Breast epithelium (tissue), 3 donors: ENCODE measurements at regions not wholly inside any gene's neighbourhood (a gene's known extent, or its start where the extent isn't known, plus 50 kb on each side); places are given as distances from the start of the nearest gene placed in this dataset.

Experiments used
- POLR2A ChIP-seq: fragments of 450-650 bp; IDR thresholded peaks from one replicate; pipeline ENCODE4 v1.6.1; 2016; ENCODE audit warnings: antibody characterized with exemption, mild to moderate bottlenecking, moderate library complexity
- POLR2AphosphoS5 ChIP-seq, 3 donors: sonication (generic); formaldehyde crosslinking; IDR thresholded peaks; one replicate each; pipeline ENCODE4 v1.6.1; 2017; ENCODE audit warnings: antibody characterized with exemption in 3 of 3
- TF ChIP-seq, protein P1 (sequence below), 3 donors: fragments of 450-650 bp; IDR thresholded peaks; one replicate each; pipeline ENCODE4 v1.5.1; 2016 to 2017; ENCODE audit warnings: antibody characterized with exemption in 3 of 3, mild to moderate bottlenecking in 3 of 3, moderate library complexity in 3 of 3

DNA sequence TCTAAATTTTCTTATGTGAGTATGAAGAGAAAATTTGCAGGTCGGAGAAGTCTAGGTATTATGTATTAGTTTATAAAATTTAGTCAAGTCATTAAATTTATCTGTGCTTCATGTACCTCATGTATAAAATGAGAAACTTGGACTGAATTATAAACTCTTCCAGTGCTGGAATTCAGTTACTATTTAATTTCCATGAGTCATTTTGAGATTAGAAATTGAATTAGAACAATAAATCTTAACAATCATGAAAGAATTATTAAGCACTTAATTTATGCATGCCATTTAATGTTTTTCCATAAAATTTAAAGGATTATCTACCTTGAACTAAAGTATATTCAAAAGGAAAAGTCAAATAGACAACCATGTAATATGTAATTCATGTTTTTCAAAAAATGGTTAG, 195.8 kb downstream of the MAD2L1 start:
- TF ChIP-seq, protein P1, sequence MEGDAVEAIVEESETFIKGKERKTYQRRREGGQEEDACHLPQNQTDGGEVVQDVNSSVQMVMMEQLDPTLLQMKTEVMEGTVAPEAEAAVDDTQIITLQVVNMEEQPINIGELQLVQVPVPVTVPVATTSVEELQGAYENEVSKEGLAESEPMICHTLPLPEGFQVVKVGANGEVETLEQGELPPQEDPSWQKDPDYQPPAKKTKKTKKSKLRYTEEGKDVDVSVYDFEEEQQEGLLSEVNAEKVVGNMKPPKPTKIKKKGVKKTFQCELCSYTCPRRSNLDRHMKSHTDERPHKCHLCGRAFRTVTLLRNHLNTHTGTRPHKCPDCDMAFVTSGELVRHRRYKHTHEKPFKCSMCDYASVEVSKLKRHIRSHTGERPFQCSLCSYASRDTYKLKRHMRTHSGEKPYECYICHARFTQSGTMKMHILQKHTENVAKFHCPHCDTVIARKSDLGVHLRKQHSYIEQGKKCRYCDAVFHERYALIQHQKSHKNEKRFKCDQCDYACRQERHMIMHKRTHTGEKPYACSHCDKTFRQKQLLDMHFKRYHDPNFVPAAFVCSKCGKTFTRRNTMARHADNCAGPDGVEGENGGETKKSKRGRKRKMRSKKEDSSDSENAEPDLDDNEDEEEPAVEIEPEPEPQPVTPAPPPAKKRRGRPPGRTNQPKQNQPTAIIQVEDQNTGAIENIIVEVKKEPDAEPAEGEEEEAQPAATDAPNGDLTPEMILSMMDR (IDR thresholded peaks at IDR 0.05), result no peak
- TF ChIP-seq POLR2A, result no peak
- no peak for TF ChIP-seq POLR2AphosphoS5 (IDR thresholded peaks at IDR 0.05)
